Esophagus muscularis mucosa (tissue), 4 donors: ENCODE measurements at regions not wholly inside any gene's neighbourhood (a gene's known extent, or its start where the extent isn't known, plus 50 kb on each side); places are given as distances from the start of the nearest gene placed in this dataset.

ENCODE experiments used
- DNase-seq: peaks from one replicate; pipeline ENCODE4 v3.0.0-alpha.2; 2017; ENCODE audit errors: extremely low spot score
- H3K27ac ChIP-seq, 4 donors: fragments of 200-600 bp; sonication (generic); replicated peaks in 1 of 4; 1 replicate in 3 of 4; 2 replicates in 1 of 4; pipeline ENCODE4 v1.5.1; 2016 to 2019; ENCODE audit warnings: mild to moderate bottlenecking in 1 of 4
- H3K27me3 ChIP-seq, 4 donors: fragments of 200-600 bp; sonication (generic); one replicate each; pipeline versions ENCODE4 v1.5.1 to v1.6.0; 2016 to 2019
- H3K36me3 ChIP-seq, 4 donors: fragments of 200-600 bp; sonication (generic); one replicate each; pipeline ENCODE4 v1.5.1; 2016 to 2019
- H3K4me1 ChIP-seq, 4 donors: fragments of 200-600 bp; sonication (generic); one replicate each; pipeline ENCODE4 v1.5.1; 2016 to 2019
- H3K4me3 ChIP-seq, 4 donors: fragments of 200-600 bp; sonication (generic); 1 replicate in 2 of 4; 2 replicates in 2 of 4; pipeline ENCODE4 v1.5.1; 2016 to 2019; ENCODE audit warnings: mild to moderate bottlenecking in 4 of 4, moderate library complexity in 1 of 4
- H3K9me3 ChIP-seq, 4 donors: fragments of 200-600 bp; sonication (generic); 1 replicate in 3 of 4; 2 replicates in 1 of 4; pipeline ENCODE4 v1.5.1; 2016 to 2019
- EP300 ChIP-seq: sonication (generic); formaldehyde crosslinking; IDR thresholded peaks from one replicate; pipeline ENCODE4 v1.6.1; 2017; ENCODE audit warnings: antibody characterized with exemption
- POLR2A ChIP-seq: fragments of 450-650 bp; IDR thresholded peaks from one replicate; pipeline ENCODE4 v1.6.1; 2017; ENCODE audit warnings: antibody characterized with exemption, moderate library complexity, mild to moderate bottlenecking, low read depth
- POLR2AphosphoS5 ChIP-seq, 2 donors: sonication (generic); formaldehyde crosslinking; IDR thresholded peaks; one replicate each; pipeline ENCODE4 v1.6.1; 2017; ENCODE audit warnings: antibody characterized with exemption in 2 of 2
- WGBS: methylation state at CpG from one replicate; pipeline ENCODE4 v1.1.5; 2018; 5-methylcytosine and 5-hydroxymethylcytosine counted together
- intact Hi-C: fragments of 100-400 bp; cut with DNase I; formaldehyde crosslinking; loops from one replicate; pipeline ENCODE4 v1.15.1; 2023
- TF ChIP-seq, protein P1 (sequence below), 3 experiments: fragments of 200-600 bp in 2 of 3; fragments of 450-650 bp in 1 of 3; sonication (generic) in 2 of 3; IDR thresholded peaks; one replicate each; pipeline ENCODE4 v1.5.1; 2017 to 2019; ENCODE audit warnings: antibody characterized with exemption in 3 of 3, mild to moderate bottlenecking in 2 of 3, moderate library complexity in 1 of 3

DNA sequence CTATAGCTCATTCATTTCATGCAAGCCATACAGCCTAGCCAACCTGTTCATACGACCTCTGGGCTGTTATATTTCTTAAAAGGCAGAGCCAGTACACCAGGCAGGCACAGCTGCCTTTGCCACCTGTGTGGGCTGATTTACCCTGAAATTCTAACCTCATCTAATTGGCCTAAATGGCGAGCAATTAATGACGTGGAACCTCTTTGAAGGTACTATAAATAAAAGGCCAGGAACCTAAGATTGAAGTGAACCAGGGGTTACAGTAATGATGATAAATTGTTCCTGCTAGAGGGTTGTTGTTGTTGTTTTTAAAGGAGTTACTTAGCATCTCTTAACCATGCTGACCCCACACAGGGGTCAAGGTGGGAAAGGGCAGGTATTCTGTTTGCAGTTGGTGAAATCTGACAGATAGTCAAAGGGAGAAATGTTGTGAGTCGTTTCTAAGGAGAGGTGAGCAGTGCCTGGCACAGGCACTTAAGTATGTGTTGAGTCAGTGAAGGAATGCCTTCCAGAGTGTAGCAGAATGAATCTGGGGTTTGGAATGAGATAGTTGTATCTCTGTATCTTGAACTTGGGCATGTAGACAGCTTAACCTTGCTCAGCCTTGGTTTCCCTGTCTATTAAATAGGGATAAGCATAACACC lies 213.5 kb upstream of the NAV2 start:
- Histone ChIP-seq H3K9me3 (no peaks in the 10 kb centered on the region), H3K4me1 (peaks cover 0 to 9% (median 0%) of the 10 kb centered on the region in 4 donors), H3K27me3 (no peaks in the 10 kb centered on the region), H3K27ac (no peak overlapping the region), H3K4me3 (no peak overlapping the region), H3K36me3 (no peaks in the 10 kb centered on the region)
- intact Hi-C loops, result no loop called here
- 42% methylated on average over 4 of the region's 4 CpGs for WGBS
- no peak for DNase-seq
- TF ChIP-seq, protein P1, sequence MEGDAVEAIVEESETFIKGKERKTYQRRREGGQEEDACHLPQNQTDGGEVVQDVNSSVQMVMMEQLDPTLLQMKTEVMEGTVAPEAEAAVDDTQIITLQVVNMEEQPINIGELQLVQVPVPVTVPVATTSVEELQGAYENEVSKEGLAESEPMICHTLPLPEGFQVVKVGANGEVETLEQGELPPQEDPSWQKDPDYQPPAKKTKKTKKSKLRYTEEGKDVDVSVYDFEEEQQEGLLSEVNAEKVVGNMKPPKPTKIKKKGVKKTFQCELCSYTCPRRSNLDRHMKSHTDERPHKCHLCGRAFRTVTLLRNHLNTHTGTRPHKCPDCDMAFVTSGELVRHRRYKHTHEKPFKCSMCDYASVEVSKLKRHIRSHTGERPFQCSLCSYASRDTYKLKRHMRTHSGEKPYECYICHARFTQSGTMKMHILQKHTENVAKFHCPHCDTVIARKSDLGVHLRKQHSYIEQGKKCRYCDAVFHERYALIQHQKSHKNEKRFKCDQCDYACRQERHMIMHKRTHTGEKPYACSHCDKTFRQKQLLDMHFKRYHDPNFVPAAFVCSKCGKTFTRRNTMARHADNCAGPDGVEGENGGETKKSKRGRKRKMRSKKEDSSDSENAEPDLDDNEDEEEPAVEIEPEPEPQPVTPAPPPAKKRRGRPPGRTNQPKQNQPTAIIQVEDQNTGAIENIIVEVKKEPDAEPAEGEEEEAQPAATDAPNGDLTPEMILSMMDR (IDR thresholded peaks at IDR 0.05), result no peak
- TF ChIP-seq POLR2AphosphoS5 (IDR thresholded peaks at IDR 0.05) (no peak), EP300 (no peak), POLR2A (no peak)

DNA sequence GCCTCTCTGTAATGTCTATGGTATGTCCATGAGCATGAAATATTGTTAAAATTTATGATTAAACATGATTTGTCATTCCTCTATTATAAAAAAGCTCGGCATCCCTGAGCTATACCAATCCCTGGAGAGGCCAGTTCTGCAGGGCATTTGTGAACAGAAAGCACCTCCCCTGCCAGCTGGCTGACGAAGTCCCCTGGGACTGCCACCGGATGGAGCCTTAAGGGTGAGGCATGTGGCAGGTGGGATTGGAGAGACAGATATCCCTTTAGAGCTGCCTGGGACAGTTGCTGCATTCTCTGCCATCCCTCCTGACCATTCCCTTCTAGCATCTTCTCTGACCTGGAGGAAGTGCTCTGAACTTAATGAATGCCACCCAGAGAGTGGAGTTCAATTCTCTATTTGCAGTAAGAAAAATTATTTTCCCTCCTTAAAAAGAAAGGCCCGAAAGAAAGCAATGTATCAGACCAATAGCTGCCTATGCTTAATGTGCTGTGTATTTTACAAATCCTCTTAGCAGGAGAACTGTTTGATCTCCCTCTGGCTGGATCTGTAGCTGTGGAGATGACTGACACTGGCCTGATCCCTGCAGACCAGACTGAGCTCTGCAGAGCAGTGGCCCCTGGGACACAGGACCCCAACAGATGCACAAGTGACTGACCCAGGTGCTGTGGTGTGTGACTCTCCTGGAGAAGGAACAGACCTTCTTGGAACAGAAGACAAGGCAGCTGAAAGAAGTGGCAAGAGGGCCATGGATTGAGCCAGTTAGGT lies 219.0 kb upstream of the NAV2 start:
- no peaks in the 10 kb centered on the region for H3K4me1 ChIP-seq
- no peak for DNase-seq
- TF ChIP-seq POLR2AphosphoS5 (IDR thresholded peaks at IDR 0.05) (no peak), POLR2A (no peak), EP300 (no peak)
- TF ChIP-seq, protein P1 (IDR thresholded peaks at IDR 0.05), result no peak
- H3K4me3 ChIP-seq, result no peak overlapping the region
- H3K9me3 ChIP-seq, result no peaks in the 10 kb centered on the region
- no peak overlapping the region for H3K27ac ChIP-seq
- 62% methylated on average over 4 of the region's 4 CpGs for WGBS
- no peaks in the 10 kb centered on the region for H3K36me3 ChIP-seq
- intact Hi-C loops, result no loop called here
- H3K27me3 ChIP-seq, result no peaks in the 10 kb centered on the region

DNA sequence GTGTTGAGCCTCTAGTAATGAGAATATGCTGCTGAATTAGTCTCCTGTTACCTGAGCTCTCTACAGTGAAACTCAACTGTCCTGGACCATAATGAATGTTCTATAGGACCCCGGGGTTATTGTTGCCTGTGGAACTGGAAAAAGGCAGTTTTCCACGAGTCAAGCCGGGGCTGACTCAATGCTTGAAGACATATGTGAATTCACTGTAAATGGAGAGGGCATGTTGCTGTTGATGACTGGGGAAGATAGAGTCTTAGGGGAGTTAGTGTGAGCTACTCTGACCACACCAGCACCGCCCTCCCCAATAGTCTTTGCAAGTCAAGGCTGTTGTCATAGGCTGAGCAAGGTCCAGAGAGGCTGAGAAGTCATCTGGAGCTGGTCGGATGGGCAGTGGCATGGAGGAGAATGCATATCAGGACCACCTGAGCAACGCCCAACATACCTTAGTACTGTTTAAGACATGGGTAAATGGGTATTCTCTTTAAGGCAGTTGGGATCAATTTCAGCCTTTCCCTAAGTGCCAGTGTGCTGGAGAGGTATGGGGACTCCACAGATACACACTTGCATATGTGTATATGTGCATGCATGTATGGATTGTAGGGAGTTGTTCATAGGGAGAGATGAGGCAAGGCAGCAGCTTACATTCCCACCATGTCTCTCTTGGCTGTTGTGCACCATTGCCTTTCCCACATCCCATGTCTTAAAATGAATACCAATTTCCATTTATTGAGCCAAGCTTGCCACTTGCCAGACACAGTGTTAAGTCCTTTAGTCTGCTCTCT lies 230.1 kb upstream of the NAV2 start:
- Histone ChIP-seq H3K9me3 (no peaks in the 10 kb centered on the region), H3K4me3 (no peak overlapping the region), H3K4me1 (no peaks in the 10 kb centered on the region), H3K27ac (no peak overlapping the region), H3K36me3 (no peaks in the 10 kb centered on the region), H3K27me3 (peaks cover 0 to 12% (median 0%) of the 10 kb centered on the region in 4 donors)
- intact Hi-C loops, result no loop called here
- DNase-seq, result no peak
- TF ChIP-seq POLR2A (no peak), EP300 (no peak), POLR2AphosphoS5 (IDR thresholded peaks at IDR 0.05) (no peak)
- TF ChIP-seq, protein P1 (IDR thresholded peaks at IDR 0.05), result no peak
- 92% methylated on average over 6 of the region's 6 CpGs for WGBS

DNA sequence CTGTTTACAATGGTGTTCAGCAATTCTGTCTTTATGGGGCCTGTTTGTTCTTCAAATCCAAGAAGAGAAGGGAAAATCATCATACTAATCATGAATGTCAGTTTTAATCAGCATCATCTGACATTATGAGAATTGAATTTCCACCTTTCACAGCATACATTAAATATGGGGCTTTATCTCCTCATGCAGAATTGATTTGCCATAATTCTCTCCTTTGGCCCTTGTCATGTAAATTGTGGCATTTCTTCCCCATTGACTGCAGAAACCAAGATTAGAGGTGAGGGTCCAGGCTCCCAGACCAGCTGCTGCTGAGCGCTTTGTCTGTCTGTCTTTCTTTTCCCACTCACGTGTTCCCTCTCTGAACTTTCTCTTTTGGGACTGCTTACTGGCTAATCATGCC lies 232.1 kb upstream of the NAV2 start:
- DNase-seq, result no peak
- Histone ChIP-seq H3K36me3 (no peaks in the 10 kb centered on the region), H3K9me3 (no peaks in the 10 kb centered on the region), H3K4me1 (no peaks in the 10 kb centered on the region), H3K27ac (no peak overlapping the region), H3K27me3 (peaks cover 0 to 23% (median 0%) of the 10 kb centered on the region in 4 donors), H3K4me3 (no peak overlapping the region)
- TF ChIP-seq EP300, result no peak
- no peak for TF ChIP-seq POLR2AphosphoS5 (IDR thresholded peaks at IDR 0.05)
- TF ChIP-seq, protein P1 (IDR thresholded peaks at IDR 0.05), result no peak
- TF ChIP-seq POLR2A, result no peak
- WGBS, result 76% methylated on average over 2 of the region's 2 CpGs
- intact Hi-C loops, result no loop called here
